Spleen (tissue), 7 donors: ENCODE measurements at regions not wholly inside any gene's neighbourhood (a gene's known extent, or its start where the extent isn't known, plus 50 kb on each side); places are given as distances from the start of the nearest gene placed in this dataset.

Experiments
- POLR2A ChIP-seq, 3 donors: fragments of 450-650 bp; IDR thresholded peaks; one replicate each; pipeline ENCODE4 v1.5.1; 2017; ENCODE audit warnings: antibody characterized with exemption in 3 of 3, mild to moderate bottlenecking in 1 of 3
- POLR2AphosphoS5 ChIP-seq, 3 donors: sonication (generic); formaldehyde crosslinking; IDR thresholded peaks; one replicate each; pipeline ENCODE4 v1.5.1; 2017; ENCODE audit warnings: antibody characterized with exemption in 3 of 3
- TF ChIP-seq, protein P1 (sequence below), 11 experiments: fragments of 200-600 bp in 7 of 11; fragments of 450-650 bp in 4 of 11; sonication (generic) in 4 of 11; IDR thresholded peaks in 8 of 11; conservative IDR thresholded peaks in 3 of 11; 1 replicate in 7 of 11; 2 replicates in 4 of 11; pipeline versions ENCODE4 v1.4.0 to v1.8.0; 2016 to 2021; ENCODE audit warnings: antibody characterized with exemption in 11 of 11, inconsistent platforms in 4 of 11, mild to moderate bottlenecking in 1 of 11
- donor health status: DM: no; HTN: no; CAD: no; lungs with moderate emphysema.
- donor health status: DM: no; HTN: no; CAD: no.
- donor health status: DM: no; HTN: no; CAD: no.

DNA sequence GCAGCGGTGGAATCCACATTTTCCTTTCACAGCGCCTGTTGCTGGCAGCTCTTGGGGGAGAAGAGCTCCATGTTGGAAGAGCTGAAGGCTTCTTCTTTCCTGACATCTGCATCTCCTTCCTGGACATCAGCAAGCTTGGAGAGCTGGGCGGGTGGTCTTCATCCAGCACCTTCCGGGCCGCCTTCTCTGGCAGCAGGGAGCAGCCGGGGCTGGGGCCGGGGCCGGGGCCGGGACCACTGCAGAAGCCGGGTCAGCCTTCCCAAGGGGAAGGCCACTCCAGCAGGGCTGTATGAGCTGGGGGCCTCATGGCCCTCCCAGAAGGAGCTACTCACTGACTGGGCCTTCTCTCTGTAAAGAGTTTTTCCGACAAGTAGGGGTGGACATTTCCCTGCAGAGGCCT lies 787.5 kb downstream of the TLE4 start:
- TF ChIP-seq, protein P1, sequence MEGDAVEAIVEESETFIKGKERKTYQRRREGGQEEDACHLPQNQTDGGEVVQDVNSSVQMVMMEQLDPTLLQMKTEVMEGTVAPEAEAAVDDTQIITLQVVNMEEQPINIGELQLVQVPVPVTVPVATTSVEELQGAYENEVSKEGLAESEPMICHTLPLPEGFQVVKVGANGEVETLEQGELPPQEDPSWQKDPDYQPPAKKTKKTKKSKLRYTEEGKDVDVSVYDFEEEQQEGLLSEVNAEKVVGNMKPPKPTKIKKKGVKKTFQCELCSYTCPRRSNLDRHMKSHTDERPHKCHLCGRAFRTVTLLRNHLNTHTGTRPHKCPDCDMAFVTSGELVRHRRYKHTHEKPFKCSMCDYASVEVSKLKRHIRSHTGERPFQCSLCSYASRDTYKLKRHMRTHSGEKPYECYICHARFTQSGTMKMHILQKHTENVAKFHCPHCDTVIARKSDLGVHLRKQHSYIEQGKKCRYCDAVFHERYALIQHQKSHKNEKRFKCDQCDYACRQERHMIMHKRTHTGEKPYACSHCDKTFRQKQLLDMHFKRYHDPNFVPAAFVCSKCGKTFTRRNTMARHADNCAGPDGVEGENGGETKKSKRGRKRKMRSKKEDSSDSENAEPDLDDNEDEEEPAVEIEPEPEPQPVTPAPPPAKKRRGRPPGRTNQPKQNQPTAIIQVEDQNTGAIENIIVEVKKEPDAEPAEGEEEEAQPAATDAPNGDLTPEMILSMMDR (IDR thresholded peaks at IDR 0.05 in 8 of 11, conservative IDR thresholded peaks at IDR 0.05 in 3 of 11): no peak
- TF ChIP-seq POLR2AphosphoS5 (IDR thresholded peaks at IDR 0.05) (no peak), POLR2A (IDR thresholded peaks at IDR 0.05) (no peak)
